B cell (primary cell): ENCODE measurements at regions not wholly inside any gene's neighbourhood (a gene's known extent, or its start where the extent isn't known, plus 50 kb on each side); places are given as distances from the start of the nearest gene placed in this dataset.
"Not testable (repeated sequence)": the region's sequence is repeated elsewhere in the genome, so short reads cannot be mapped to it uniquely, and the experiment has no call there.

Source experiments
- EZH2 ChIP-seq: IDR thresholded peaks from 2 replicates; pipeline ENCODE4 v1.6.1; 2012; ENCODE audit warnings: borderline replicate concordance, low read depth, mild to moderate bottlenecking, moderate library complexity, low read length; ENCODE audit not compliant: insufficient read depth, poor library complexity, severe bottlenecking
- TF ChIP-seq, protein P1 (sequence below): fragments of 200-600 bp; IDR thresholded peaks from one replicate; pipeline ENCODE4 v1.8.0; 2022; ENCODE audit warnings: antibody characterized with exemption, mild to moderate bottlenecking

DNA sequence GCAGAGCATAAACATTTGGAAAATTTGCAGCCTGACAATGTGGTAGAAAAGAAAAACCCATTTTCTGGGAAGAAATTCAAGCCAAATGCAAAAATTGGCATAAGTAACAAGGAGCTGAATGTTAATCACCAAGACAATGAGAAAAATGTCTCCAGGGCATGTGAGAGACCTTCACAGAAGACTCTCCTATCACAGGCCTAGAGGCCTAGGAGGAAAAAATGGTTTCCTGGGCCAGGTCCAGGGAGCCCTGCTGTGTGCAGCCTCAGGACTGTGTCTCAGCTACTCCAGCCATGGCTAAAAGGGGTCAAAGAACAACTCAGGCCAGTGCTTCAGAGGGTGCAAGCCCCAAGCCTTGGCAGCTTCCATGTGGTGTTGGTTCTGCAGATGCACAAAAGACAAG lies 362.4 kb downstream of the FAM47B start:
- not testable (repeated sequence) for TF ChIP-seq EZH2
- TF ChIP-seq, protein P1, sequence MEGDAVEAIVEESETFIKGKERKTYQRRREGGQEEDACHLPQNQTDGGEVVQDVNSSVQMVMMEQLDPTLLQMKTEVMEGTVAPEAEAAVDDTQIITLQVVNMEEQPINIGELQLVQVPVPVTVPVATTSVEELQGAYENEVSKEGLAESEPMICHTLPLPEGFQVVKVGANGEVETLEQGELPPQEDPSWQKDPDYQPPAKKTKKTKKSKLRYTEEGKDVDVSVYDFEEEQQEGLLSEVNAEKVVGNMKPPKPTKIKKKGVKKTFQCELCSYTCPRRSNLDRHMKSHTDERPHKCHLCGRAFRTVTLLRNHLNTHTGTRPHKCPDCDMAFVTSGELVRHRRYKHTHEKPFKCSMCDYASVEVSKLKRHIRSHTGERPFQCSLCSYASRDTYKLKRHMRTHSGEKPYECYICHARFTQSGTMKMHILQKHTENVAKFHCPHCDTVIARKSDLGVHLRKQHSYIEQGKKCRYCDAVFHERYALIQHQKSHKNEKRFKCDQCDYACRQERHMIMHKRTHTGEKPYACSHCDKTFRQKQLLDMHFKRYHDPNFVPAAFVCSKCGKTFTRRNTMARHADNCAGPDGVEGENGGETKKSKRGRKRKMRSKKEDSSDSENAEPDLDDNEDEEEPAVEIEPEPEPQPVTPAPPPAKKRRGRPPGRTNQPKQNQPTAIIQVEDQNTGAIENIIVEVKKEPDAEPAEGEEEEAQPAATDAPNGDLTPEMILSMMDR, result not testable (repeated sequence)
